ENCODE measurements at regions not wholly inside any gene's neighbourhood (a gene's known extent, or its start where the extent isn't known, plus 50 kb on each side); places are given as distances from the start of the nearest gene placed in this dataset.
A peak's percentile ranks its signal among the peaks of the same experiment; 100 is the strongest.

GRCh38 chr2:221153226-221153625 lies 418.9 kb downstream of the EPHA4 start:
- DNase-seq (ENCODE audit: extremely low read depth, low read depth) = no peak
- TF ChIP-seq CTCF (IDR thresholded peaks at IDR 0.05; ENCODE audit: low read depth, low read length, missing control alignments) = no peak
- H3K4me3 ChIP-seq (replicated peaks; ENCODE audit: low read depth, low read length) = no peak overlapping the region

DNA sequence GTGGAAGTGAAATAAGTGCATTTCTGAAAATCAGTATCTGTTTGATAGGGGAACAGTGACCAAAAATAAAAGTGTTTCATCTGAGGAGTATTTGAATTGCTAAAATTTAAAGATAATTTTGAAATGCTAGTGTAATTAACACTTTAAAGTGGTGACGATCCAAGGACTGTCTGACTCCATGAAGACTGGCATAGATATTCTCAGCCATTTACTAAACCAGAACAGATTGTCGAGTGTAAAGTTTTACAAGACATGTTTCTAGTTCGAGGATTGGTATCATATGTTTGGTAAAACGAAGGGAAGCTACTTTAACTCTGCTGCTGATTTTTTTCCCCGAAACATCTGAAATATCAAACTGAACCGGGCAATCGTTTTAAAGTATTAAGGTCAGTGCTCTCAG lies 417.9 kb downstream of the EPHA4 start:
- no peak for DNase-seq (ENCODE audit: extremely low read depth, low read depth)
- TF ChIP-seq CTCF (IDR thresholded peaks at IDR 0.05; ENCODE audit: low read depth, low read length, missing control alignments) = no peak
- H3K4me3 ChIP-seq (replicated peaks; ENCODE audit: low read depth, low read length) = no peak overlapping the region

GRCh38 chr2:221156062-221156734 lies 415.9 kb downstream of the EPHA4 start:
- no peak for TF ChIP-seq CTCF (IDR thresholded peaks at IDR 0.05; ENCODE audit: low read depth, low read length, missing control alignments)
- no peak for DNase-seq (ENCODE audit: extremely low read depth, low read depth)
- H3K4me3 ChIP-seq (replicated peaks; ENCODE audit: low read depth, low read length) = no peak overlapping the region

GRCh38 chr2:221161186-221161585 lies 410.9 kb downstream of the EPHA4 start:
- no peak for TF ChIP-seq CTCF (IDR thresholded peaks at IDR 0.05; ENCODE audit: low read depth, low read length, missing control alignments)
- H3K4me3 ChIP-seq (replicated peaks; ENCODE audit: low read depth, low read length) = no peak overlapping the region
- no peak for DNase-seq (ENCODE audit: extremely low read depth, low read depth)

DNA sequence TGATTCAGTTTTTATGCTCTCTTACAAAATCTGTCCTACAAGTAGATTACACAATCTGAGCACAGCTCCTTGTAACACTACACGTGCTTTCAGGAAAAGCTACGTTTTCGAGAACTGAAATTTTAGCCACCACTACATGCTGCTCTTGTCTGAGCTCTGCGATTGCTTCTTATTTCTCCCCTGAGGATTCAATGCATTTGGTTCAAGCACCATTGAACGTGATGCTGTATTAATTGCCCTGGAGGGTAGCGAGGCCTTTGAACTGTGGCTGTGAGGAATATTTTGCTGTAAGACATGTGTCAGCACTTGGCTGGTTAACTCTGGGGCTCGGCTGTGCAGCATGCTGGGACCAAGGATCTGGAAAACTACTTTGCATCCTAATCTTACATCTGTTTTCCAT lies 405.8 kb downstream of the EPHA4 start:
- no peak for TF ChIP-seq CTCF (IDR thresholded peaks at IDR 0.05; ENCODE audit: low read depth, low read length, missing control alignments)
- H3K4me3 ChIP-seq (replicated peaks; ENCODE audit: low read depth, low read length) = no peak overlapping the region
- peak; percentile 20 for DNase-seq (ENCODE audit: extremely low read depth, low read depth)

GRCh38 chr2:221167561-221167960 lies 404.5 kb downstream of the EPHA4 start:
- no peak for TF ChIP-seq CTCF (IDR thresholded peaks at IDR 0.05; ENCODE audit: low read depth, low read length, missing control alignments)
- DNase-seq (ENCODE audit: extremely low read depth, low read depth) = no peak
- no peak overlapping the region for H3K4me3 ChIP-seq (replicated peaks; ENCODE audit: low read depth, low read length)

GRCh38 chr2:221169724-221170123 lies 402.4 kb downstream of the EPHA4 start:
- TF ChIP-seq CTCF (IDR thresholded peaks at IDR 0.05; ENCODE audit: low read depth, low read length, missing control alignments) = no peak
- no peak for DNase-seq (ENCODE audit: extremely low read depth, low read depth)

More at GRCh38 chr2:221169724-221170123, 402.4 kb downstream of the EPHA4 start:
- H3K4me3 ChIP-seq (replicated peaks; ENCODE audit: low read depth, low read length) = no peak overlapping the region

All from HFF-Myc (cell line).